KOPT-K1 (cell line): ENCODE measurements at regions not wholly inside any gene's neighbourhood (a gene's known extent, or its start where the extent isn't known, plus 50 kb on each side); places are given as distances from the start of the nearest gene placed in this dataset.
"Not testable (repeated sequence)": the region's sequence is repeated elsewhere in the genome, so short reads cannot be mapped to it uniquely, and the experiment has no call there.

ENCODE experiments used
- H3K27ac ChIP-seq: fragments of 200-600 bp; sonication (generic); 2 replicates; pipeline ENCODE4 v1.5.1; 2016; ENCODE audit warnings: antibody characterized with exemption, mild to moderate bottlenecking, low read depth, low read length; ENCODE audit not compliant: poor library complexity, severe bottlenecking
- H3K36me3 ChIP-seq: fragments of 200-600 bp; sonication (generic); 2 replicates; pipeline ENCODE4 v1.5.1; 2017; ENCODE audit warnings: antibody characterized with exemption, mild to moderate bottlenecking, low read length, moderate library complexity; ENCODE audit not compliant: insufficient read depth
- H3K9me3 ChIP-seq: fragments of 200-600 bp; sonication (generic); 2 replicates; pipeline ENCODE4 v1.5.1; 2017; ENCODE audit warnings: antibody characterized with exemption, low read length, mild to moderate bottlenecking; ENCODE audit not compliant: insufficient read depth, poor library complexity, severe bottlenecking

GRCh38 chr13:74536649-74537048 is 402.4 kb upstream of the KLF12 start:
- H3K9me3 ChIP-seq, H3K36me3 ChIP-seq, H3K27ac ChIP-seq: not testable (repeated sequence)

- no peaks in the 10 kb centered on the region for H3K36me3 ChIP-seq
- H3K27ac ChIP-seq: no peak overlapping the region
These were observed 399.0 kb upstream of the KLF12 start for GRCh38 chr13:74533226-74533625.

GRCh38 chr13:74530011-74530410 is 395.8 kb upstream of the KLF12 start:
- Histone ChIP-seq H3K9me3 (no peaks in the 10 kb centered on the region), H3K27ac (no peak overlapping the region), H3K36me3 (no peaks in the 10 kb centered on the region)

More at GRCh38 chr13:74533226-74533625, 399.0 kb upstream of the KLF12 start:
- no peaks in the 10 kb centered on the region for H3K9me3 ChIP-seq

GRCh38 chr13:74528734-74529513 is 394.7 kb upstream of the KLF12 start:
- H3K36me3 ChIP-seq: no peaks in the 10 kb centered on the region
- no peaks in the 10 kb centered on the region for H3K9me3 ChIP-seq
- H3K27ac ChIP-seq: no peak overlapping the region

GRCh38 chr13:74523057-74523456 is 388.9 kb upstream of the KLF12 start:
- no peaks in the 10 kb centered on the region for H3K36me3 ChIP-seq
- H3K9me3 ChIP-seq: no peaks in the 10 kb centered on the region
- no peak overlapping the region for H3K27ac ChIP-seq

GRCh38 chr13:74511523-74511922 is 377.3 kb upstream of the KLF12 start:
- H3K27ac ChIP-seq: no peak overlapping the region
- H3K9me3 ChIP-seq: no peaks in the 10 kb centered on the region
- H3K36me3 ChIP-seq: no peaks in the 10 kb centered on the region

- H3K9me3 ChIP-seq: no peaks in the 10 kb centered on the region
- no peaks in the 10 kb centered on the region for H3K36me3 ChIP-seq
- no peak overlapping the region for H3K27ac ChIP-seq
These were observed 353.0 kb upstream of the KLF12 start for GRCh38 chr13:74487091-74487722.

GRCh38 chr13:74485757-74486156 is 351.6 kb upstream of the KLF12 start:
- Histone ChIP-seq H3K9me3 (no peaks in the 10 kb centered on the region), H3K36me3 (no peaks in the 10 kb centered on the region), H3K27ac (no peak overlapping the region)

GRCh38 chr13:74479124-74479523 is 344.9 kb upstream of the KLF12 start:
- no peak overlapping the region for H3K27ac ChIP-seq
- H3K36me3 ChIP-seq: no peaks in the 10 kb centered on the region
- no peaks in the 10 kb centered on the region for H3K9me3 ChIP-seq

GRCh38 chr13:74476788-74477187 is 342.6 kb upstream of the KLF12 start:
- Histone ChIP-seq H3K27ac (no peak overlapping the region), H3K9me3 (no peaks in the 10 kb centered on the region), H3K36me3 (no peaks in the 10 kb centered on the region)

GRCh38 chr13:74476365-74476764 is 342.2 kb upstream of the KLF12 start:
- Histone ChIP-seq H3K27ac (no peak overlapping the region), H3K36me3 (no peaks in the 10 kb centered on the region), H3K9me3 (no peaks in the 10 kb centered on the region)

GRCh38 chr13:74466864-74467263 is 332.7 kb upstream of the KLF12 start:
- Histone ChIP-seq H3K9me3 (no peaks in the 10 kb centered on the region), H3K27ac (no peak overlapping the region), H3K36me3 (no peaks in the 10 kb centered on the region)

GRCh38 chr13:74466020-74466419 is 331.8 kb upstream of the KLF12 start:
- Histone ChIP-seq H3K36me3 (no peaks in the 10 kb centered on the region), H3K9me3 (no peaks in the 10 kb centered on the region), H3K27ac (no peak overlapping the region)

GRCh38 chr13:74465271-74465670 is 331.1 kb upstream of the KLF12 start:
- Histone ChIP-seq H3K9me3 (no peaks in the 10 kb centered on the region), H3K27ac (no peak overlapping the region), H3K36me3 (no peaks in the 10 kb centered on the region)

GRCh38 chr13:74464670-74465069 is 330.5 kb upstream of the KLF12 start:
- Histone ChIP-seq H3K36me3 (no peaks in the 10 kb centered on the region), H3K9me3 (no peaks in the 10 kb centered on the region), H3K27ac (no peak overlapping the region)

- Histone ChIP-seq H3K27ac (no peak overlapping the region), H3K9me3 (no peaks in the 10 kb centered on the region), H3K36me3 (no peaks in the 10 kb centered on the region)
These were observed 326.8 kb upstream of the KLF12 start for GRCh38 chr13:74461011-74461410.
